ENCODE measurements at regions not wholly inside any gene's neighbourhood (a gene's known extent, or its start where the extent isn't known, plus 50 kb on each side); places are given as distances from the start of the nearest gene placed in this dataset.

- H4K20me1 ChIP-seq (ENCODE audit: insufficient read depth, low read length) = no peaks in the 10 kb centered on the region
- H2AFZ ChIP-seq (ENCODE audit: low read length) = no peak overlapping the region
- H3K36me3 ChIP-seq (replicated peaks in 1 of 2; ENCODE audit: control insufficient read depth in 1 of 2, insufficient read depth in 2 of 2, low read length in 2 of 2) = no peaks in the 10 kb centered on the region
- BruUV-seq (replicated peaks) = no TSS peak
- TF ChIP-seq ZBTB37 (CRISPR knock-in tag; IDR thresholded peaks at IDR 0.05) = no peak
- no peak for TF ChIP-seq ZNF770 (CRISPR knock-in tag; IDR thresholded peaks at IDR 0.05)
- no peak for TF ChIP-seq ZNF451 (CRISPR knock-in tag; IDR thresholded peaks at IDR 0.05)
- no peak for TF ChIP-seq E2F5 (CRISPR knock-in tag; conservative IDR thresholded peaks at IDR 0.05)
- TF ChIP-seq GRHL1 (CRISPR knock-in tag; conservative IDR thresholded peaks at IDR 0.05) = no peak
- no peak for TF ChIP-seq HINFP (CRISPR knock-in tag; IDR thresholded peaks at IDR 0.05; ENCODE audit: low read depth)
- no peak for TF ChIP-seq IRF2 (CRISPR knock-in tag; IDR thresholded peaks at IDR 0.05)
- TF ChIP-seq AHR (CRISPR knock-in tag; IDR thresholded peaks at IDR 0.05) = no peak
- no peak for TF ChIP-seq ZNF792 (CRISPR knock-in tag; IDR thresholded peaks at IDR 0.05)
- no peak for TF ChIP-seq HOXA7 (CRISPR knock-in tag; IDR thresholded peaks at IDR 0.05)
- no peak for TF ChIP-seq SYNCRIP (IDR thresholded peaks at IDR 0.05; ENCODE audit: insufficient read depth, low read depth, low read length)
- TF ChIP-seq ZBTB34 (CRISPR knock-in tag; IDR thresholded peaks at IDR 0.05) = no peak
- TF ChIP-seq TARDBP (CRISPR knock-in tag; IDR thresholded peaks at IDR 0.05) = no peak
- TF ChIP-seq ZSCAN9 (CRISPR knock-in tag; IDR thresholded peaks at IDR 0.05; ENCODE audit: borderline replicate concordance) = no peak
- TF ChIP-seq ZBTB25 (CRISPR knock-in tag; IDR thresholded peaks at IDR 0.05) = no peak
- H3K9ac ChIP-seq (ENCODE audit: insufficient read depth, low read depth, low read length) = no peak overlapping the region
- no peak overlapping the region for H3K27ac ChIP-seq (ENCODE audit: extremely low read length, insufficient read depth, low read length)
- H3K4me2 ChIP-seq (ENCODE audit: low read depth, low read length) = no peak overlapping the region
- no peak for FAIRE-seq
- ChIA-PET CTCF (ENCODE audit: low intra/inter-chr PET ratio, low total read pairs) (no interaction called here), POLR2A (no interaction called here)
- in situ Hi-C loops (cut with HindIII; ENCODE audit: extremely low pct_ligation_motif_present, low pct_unique_long_range_greater_than_20kb) (no loop called here), intact Hi-C loops (cut with micrococcal nuclease; ENCODE audit: unreplicated experiment) (no loop called here)
- H3K79me2 ChIP-seq (ENCODE audit: insufficient read depth, low read length) = no peaks in the 10 kb centered on the region
- no peaks in the 10 kb centered on the region for H3K4me1 ChIP-seq (ENCODE audit: insufficient read depth, low read length)
- DNase-seq (ENCODE audit: low spot score) = no peak
- WGBS (ENCODE audit: low lambda C conversion rate) = 0% methylated on average over 2 of the region's 2 CpGs
- ATAC-seq = no peak
- H3K4me3 ChIP-seq (replicated peaks in 1 of 3; ENCODE audit: insufficient read depth in 1 of 3, low read depth in 2 of 3, low read length in 3 of 3) = no peak overlapping the region
- no peaks in the 10 kb centered on the region for H3K27me3 ChIP-seq (ENCODE audit: control insufficient read depth in 1 of 2, insufficient read depth in 2 of 2, low read length in 2 of 2)
- no peaks in the 10 kb centered on the region for H3K9me3 ChIP-seq (ENCODE audit: low read length)
Observed at GRCh38 chr21:15631342-15631741, 98.4 kb upstream of the USP25 start.
